OCI-LY3 (cell line): ENCODE measurements at regions not wholly inside any gene's neighbourhood (a gene's known extent, or its start where the extent isn't known, plus 50 kb on each side); places are given as distances from the start of the nearest gene placed in this dataset.

ENCODE experiments used
- EZH2phosphoT487 ChIP-seq: fragments of 200-600 bp; shearing (Covaris generic); IDR thresholded peaks from 2 replicates; pipeline ENCODE4 v1.6.1; 2018; ENCODE audit warnings: antibody characterized with exemption, mixed run types, low read depth
- TF ChIP-seq, protein P1 (sequence below): fragments of 200-600, 300-600 bp; sonication (generic); IDR thresholded peaks from 2 replicates; pipeline ENCODE4 v1.5.1; 2014; ENCODE audit warnings: antibody characterized with exemption, low read length, low read depth

DNA sequence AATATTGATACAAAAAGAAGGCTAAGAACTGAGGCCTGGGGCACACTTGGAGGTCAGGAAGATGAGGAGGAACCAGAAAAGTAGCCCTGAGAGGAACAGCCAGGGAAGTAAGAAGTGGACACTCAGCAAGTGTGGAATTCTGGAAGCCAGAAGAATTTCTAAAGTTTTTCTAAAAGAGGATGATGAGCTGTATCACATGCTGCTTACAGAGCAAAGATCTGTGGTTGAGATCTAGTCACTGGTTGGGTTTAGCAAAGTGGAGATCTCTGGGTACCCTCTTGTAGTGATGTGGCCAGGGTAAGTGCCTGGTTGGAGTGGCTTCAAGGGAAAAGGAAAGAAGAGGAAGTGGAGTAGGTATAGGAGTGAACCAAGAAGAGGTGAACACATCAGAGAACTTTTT lies 95.4 kb upstream of the DAZL start:
- TF ChIP-seq, protein P1, sequence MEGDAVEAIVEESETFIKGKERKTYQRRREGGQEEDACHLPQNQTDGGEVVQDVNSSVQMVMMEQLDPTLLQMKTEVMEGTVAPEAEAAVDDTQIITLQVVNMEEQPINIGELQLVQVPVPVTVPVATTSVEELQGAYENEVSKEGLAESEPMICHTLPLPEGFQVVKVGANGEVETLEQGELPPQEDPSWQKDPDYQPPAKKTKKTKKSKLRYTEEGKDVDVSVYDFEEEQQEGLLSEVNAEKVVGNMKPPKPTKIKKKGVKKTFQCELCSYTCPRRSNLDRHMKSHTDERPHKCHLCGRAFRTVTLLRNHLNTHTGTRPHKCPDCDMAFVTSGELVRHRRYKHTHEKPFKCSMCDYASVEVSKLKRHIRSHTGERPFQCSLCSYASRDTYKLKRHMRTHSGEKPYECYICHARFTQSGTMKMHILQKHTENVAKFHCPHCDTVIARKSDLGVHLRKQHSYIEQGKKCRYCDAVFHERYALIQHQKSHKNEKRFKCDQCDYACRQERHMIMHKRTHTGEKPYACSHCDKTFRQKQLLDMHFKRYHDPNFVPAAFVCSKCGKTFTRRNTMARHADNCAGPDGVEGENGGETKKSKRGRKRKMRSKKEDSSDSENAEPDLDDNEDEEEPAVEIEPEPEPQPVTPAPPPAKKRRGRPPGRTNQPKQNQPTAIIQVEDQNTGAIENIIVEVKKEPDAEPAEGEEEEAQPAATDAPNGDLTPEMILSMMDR: no peak
- TF ChIP-seq EZH2phosphoT487: no peak
